ENCODE measurements at regions not wholly inside any gene's neighbourhood (a gene's known extent, or its start where the extent isn't known, plus 50 kb on each side); places are given as distances from the start of the nearest gene placed in this dataset.

DNA sequence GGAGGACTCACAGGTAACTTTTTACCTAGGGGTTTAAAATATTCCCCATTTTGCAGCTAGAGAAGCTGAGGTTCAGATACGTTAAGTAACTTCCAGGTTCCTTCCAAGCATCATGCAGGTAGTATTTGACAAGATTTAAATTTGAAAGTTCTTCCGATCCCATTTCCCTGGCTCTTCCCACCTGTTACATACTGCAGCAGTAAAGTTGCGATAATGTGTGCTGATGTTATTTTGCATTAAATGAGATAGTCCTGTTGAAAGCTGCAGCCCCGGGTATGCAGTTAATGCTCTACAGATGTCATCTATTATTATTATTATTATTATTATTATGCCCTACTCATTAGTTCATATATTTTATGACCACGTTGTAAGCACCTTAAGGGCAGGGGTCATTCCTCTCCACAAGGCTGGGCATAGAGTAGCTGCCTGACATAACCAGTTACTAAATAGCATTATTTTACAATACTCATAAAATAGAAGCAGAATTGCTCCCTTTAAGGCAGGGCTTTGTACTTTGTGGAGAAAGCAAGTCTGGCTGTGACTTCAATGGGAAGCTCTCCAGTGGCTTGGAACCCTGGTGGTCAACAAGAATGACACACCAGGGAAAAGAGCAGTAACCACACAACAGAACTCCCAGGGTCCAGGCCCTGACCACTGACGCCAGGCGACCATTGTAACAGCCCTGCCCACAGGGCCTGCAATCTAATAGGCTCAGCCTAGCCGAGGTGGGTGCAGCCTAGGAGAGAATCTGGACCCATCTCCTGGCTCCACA, 90.8 kb upstream of the CALM2 start:
- H3K4me1 ChIP-seq (ENCODE audit: insufficient read depth, low read length): no peaks in the 10 kb centered on the region
- Mint-ChIP-seq H3K4me3 (no peak overlapping the region), H3K9me3 (no peaks in the 10 kb centered on the region), H3K27me3 (no peaks in the 10 kb centered on the region), H3K36me3 (no peaks in the 10 kb centered on the region), H3K4me1 (peaks cover 0 to 5% (median 0%) of the 10 kb centered on the region in 3 donors), H3K27ac (no peak overlapping the region)
- no peak overlapping the region for H3K4me3 ChIP-seq (ENCODE audit: low read length)
- H3K27me3 ChIP-seq (ENCODE audit: insufficient read depth, low read length, poor library complexity, severe bottlenecking): no peaks in the 10 kb centered on the region
- no peak for DNase-seq
- ChIA-PET POLR2A (no interaction called here), CTCF (no interaction called here)
- H3K27ac ChIP-seq (ENCODE audit: low read depth, low read length): no peak overlapping the region
- H3K9me3 ChIP-seq (ENCODE audit: low read length): no peaks in the 10 kb centered on the region
- H3K36me3 ChIP-seq (ENCODE audit: insufficient read depth, low read length): no peaks in the 10 kb centered on the region

- Histone ChIP-seq H3K27ac (ENCODE audit: low read depth, low read length) (no peak overlapping the region), H3K9me3 (ENCODE audit: low read length) (no peaks in the 10 kb centered on the region), H3K36me3 (ENCODE audit: insufficient read depth, low read length) (no peaks in the 10 kb centered on the region), H3K27me3 (ENCODE audit: insufficient read depth, low read length, poor library complexity, severe bottlenecking) (no peaks in the 10 kb centered on the region), H3K4me1 (ENCODE audit: insufficient read depth, low read length) (no peaks in the 10 kb centered on the region), H3K4me3 (ENCODE audit: low read length) (no peak overlapping the region)
- Mint-ChIP-seq H3K36me3 (no peaks in the 10 kb centered on the region), H3K27me3 (no peaks in the 10 kb centered on the region), H3K27ac (peak overlapping the region in 1 of 8 donors; percentile 9), H3K9me3 (no peaks in the 10 kb centered on the region), H3K4me3 (no peak overlapping the region), H3K4me1 (no peaks in the 10 kb centered on the region)
- DNase-seq: no peak
- ChIA-PET CTCF (no interaction called here), POLR2A (no interaction called here)
These were observed 89.5 kb upstream of the CALM2 start for GRCh38 chr2:47265751-47266231.

DNA sequence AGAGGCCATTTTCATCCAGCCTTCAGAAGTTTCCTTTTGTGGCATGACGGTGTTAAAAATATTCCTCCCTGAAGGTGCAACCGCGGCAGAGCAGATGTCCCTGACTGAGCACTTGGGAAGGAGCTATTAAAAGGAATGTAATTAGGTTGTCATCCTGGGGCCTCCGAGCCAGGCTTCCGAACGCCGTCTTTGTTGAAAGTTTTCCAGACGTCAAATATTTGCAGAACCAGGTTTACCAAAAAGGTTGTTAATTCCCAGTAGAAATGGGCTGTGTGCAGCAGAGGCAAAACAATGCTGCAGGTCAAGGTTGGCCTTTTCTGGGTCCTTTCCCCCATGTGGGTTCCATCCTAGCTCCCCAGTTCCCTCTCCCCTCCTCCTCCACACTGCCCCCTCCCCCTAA, 88.8 kb upstream of the CALM2 start:
- no peaks in the 10 kb centered on the region for H3K27me3 ChIP-seq (ENCODE audit: insufficient read depth, low read length, poor library complexity, severe bottlenecking)
- DNase-seq: no peak
- Mint-ChIP-seq H3K4me3 (no peak overlapping the region), H3K27me3 (no peaks in the 10 kb centered on the region), H3K4me1 (no peaks in the 10 kb centered on the region), H3K36me3 (no peaks in the 10 kb centered on the region), H3K9me3 (no peaks in the 10 kb centered on the region), H3K27ac (peak overlapping the region in 1 of 8 donors; percentile 9)
- POLR2A ChIA-PET: no interaction called here
- no peaks in the 10 kb centered on the region for H3K9me3 ChIP-seq (ENCODE audit: low read length)
- H3K27ac ChIP-seq (ENCODE audit: low read depth, low read length): no peak overlapping the region
- CTCF ChIA-PET: interaction anchor here (1.1 kb wide), 1 partner anchor 12 kb away, joined by 3 read pairs; no protein-coding TSS in a partner anchor
- H3K4me3 ChIP-seq (ENCODE audit: low read length): no peak overlapping the region
- H3K4me1 ChIP-seq (ENCODE audit: insufficient read depth, low read length): no peaks in the 10 kb centered on the region
- H3K36me3 ChIP-seq (ENCODE audit: insufficient read depth, low read length): no peaks in the 10 kb centered on the region

GRCh38 chr2:47264686-47265085, 88.4 kb upstream of the CALM2 start:
- H3K27ac Mint-ChIP-seq: no peak overlapping the region
- H3K4me3 ChIP-seq (ENCODE audit: low read length): no peak overlapping the region
- H3K4me1 Mint-ChIP-seq: no peaks in the 10 kb centered on the region
- POLR2A ChIA-PET: no interaction called here
- H3K27me3 ChIP-seq (ENCODE audit: insufficient read depth, low read length, poor library complexity, severe bottlenecking): no peaks in the 10 kb centered on the region
- H3K4me3 Mint-ChIP-seq: no peak overlapping the region
- no peaks in the 10 kb centered on the region for H3K4me1 ChIP-seq (ENCODE audit: insufficient read depth, low read length)
- peaks cover 0 to 1% of the 10 kb centered on the region in 2 donors for H3K27me3 Mint-ChIP-seq
- H3K36me3 ChIP-seq (ENCODE audit: insufficient read depth, low read length): no peaks in the 10 kb centered on the region
- no peaks in the 10 kb centered on the region for H3K36me3 Mint-ChIP-seq
- DNase-seq: no peak
- no peaks in the 10 kb centered on the region for H3K9me3 ChIP-seq (ENCODE audit: low read length)
- no peak overlapping the region for H3K27ac ChIP-seq (ENCODE audit: low read depth, low read length)
- CTCF ChIA-PET: interaction anchor here (1.1 kb wide), 1 partner anchor 13 kb away, joined by 3 read pairs; no protein-coding TSS in a partner anchor
- H3K9me3 Mint-ChIP-seq: no peaks in the 10 kb centered on the region

DNA sequence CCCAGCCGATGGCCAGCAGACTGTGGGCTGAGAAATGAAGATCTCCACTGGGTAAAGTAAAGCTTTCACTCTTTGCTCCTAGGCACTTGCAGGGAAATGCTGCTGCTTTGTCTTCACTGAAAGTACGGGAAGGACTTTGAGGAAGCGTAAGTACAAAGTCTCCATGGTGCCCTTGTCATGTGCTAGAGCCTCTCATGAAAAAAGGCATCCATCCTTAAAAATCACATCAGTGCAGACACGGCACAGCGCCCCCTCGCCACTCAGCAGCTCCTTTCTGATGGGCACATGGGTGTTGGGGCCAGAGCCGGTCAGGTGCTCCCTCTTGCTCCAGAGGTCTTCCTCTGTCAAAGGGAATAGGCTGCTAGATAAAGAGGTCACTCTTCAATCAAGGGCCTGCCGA, 87.8 kb upstream of the CALM2 start:
- no peak overlapping the region for H3K4me3 Mint-ChIP-seq
- H3K27me3 ChIP-seq (ENCODE audit: insufficient read depth, low read length, poor library complexity, severe bottlenecking): no peaks in the 10 kb centered on the region

GRCh38 chr2:47262657-47263056, 86.3 kb upstream of the CALM2 start:
- Histone ChIP-seq H3K27ac (ENCODE audit: low read depth, low read length) (no peak overlapping the region), H3K4me1 (ENCODE audit: insufficient read depth, low read length) (no peaks in the 10 kb centered on the region), H3K27me3 (ENCODE audit: insufficient read depth, low read length, poor library complexity, severe bottlenecking) (no peaks in the 10 kb centered on the region), H3K36me3 (ENCODE audit: insufficient read depth, low read length) (no peaks in the 10 kb centered on the region), H3K4me3 (ENCODE audit: low read length) (no peak overlapping the region), H3K9me3 (ENCODE audit: low read length) (no peaks in the 10 kb centered on the region)
- H3K27me3 Mint-ChIP-seq: peaks cover 0 to 1% of the 10 kb centered on the region in 2 donors
- DNase-seq: no peak
- ChIA-PET POLR2A (no interaction called here), CTCF (interaction anchor here (0.9 to 1.9 kb wide), 2 partner anchors 9 to 10 kb away, joined by 4 to 5 read pairs; no protein-coding TSS in a partner anchor)
- H3K4me3 Mint-ChIP-seq: no peak overlapping the region
- peaks cover 0 to 4% (median 0%) of the 10 kb centered on the region in 3 donors for H3K4me1 Mint-ChIP-seq
- no peaks in the 10 kb centered on the region for H3K9me3 Mint-ChIP-seq
- no peak overlapping the region for H3K27ac Mint-ChIP-seq
- no peaks in the 10 kb centered on the region for H3K36me3 Mint-ChIP-seq

More for the DNA sequence above, 87.8 kb upstream of the CALM2 start:
- Mint-ChIP-seq H3K27me3 (peaks cover 0 to 1% of the 10 kb centered on the region in 2 donors), H3K4me1 (no peaks in the 10 kb centered on the region), H3K36me3 (no peaks in the 10 kb centered on the region), H3K27ac (no peak overlapping the region), H3K9me3 (no peaks in the 10 kb centered on the region)
- CTCF ChIA-PET: interaction anchor here (1.1 kb wide), 1 partner anchor 13 kb away, joined by 3 read pairs; no protein-coding TSS in a partner anchor
- POLR2A ChIA-PET: no interaction called here
- no peak overlapping the region for H3K4me3 ChIP-seq (ENCODE audit: low read length)
- no peaks in the 10 kb centered on the region for H3K9me3 ChIP-seq (ENCODE audit: low read length)
- no peak overlapping the region for H3K27ac ChIP-seq (ENCODE audit: low read depth, low read length)
- H3K36me3 ChIP-seq (ENCODE audit: insufficient read depth, low read length): no peaks in the 10 kb centered on the region
- H3K4me1 ChIP-seq (ENCODE audit: insufficient read depth, low read length): no peaks in the 10 kb centered on the region
- no peak for DNase-seq

DNA sequence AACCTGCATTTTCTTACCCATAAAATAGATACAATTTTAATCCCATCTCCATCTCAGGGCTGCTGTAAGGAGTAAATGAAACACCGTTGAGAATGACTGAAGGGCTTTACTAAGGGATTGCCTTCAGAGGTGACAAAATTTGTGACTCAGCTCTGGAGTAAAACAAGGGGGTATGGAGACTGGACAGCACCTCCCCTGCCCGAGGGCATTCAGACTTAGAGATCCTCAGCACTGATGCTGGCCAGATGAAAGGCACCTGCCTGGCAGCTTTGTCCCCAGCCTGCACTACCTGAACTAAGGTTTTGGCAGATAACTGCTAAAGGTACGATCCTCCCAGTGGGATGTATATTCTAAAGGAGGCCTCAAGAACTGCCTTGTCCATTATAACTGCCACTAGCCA, 84.7 kb upstream of the CALM2 start:
- no peak for DNase-seq
- peaks cover 0 to 4% (median 0%) of the 10 kb centered on the region in 3 donors for H3K4me1 Mint-ChIP-seq
- H3K36me3 Mint-ChIP-seq: no peaks in the 10 kb centered on the region
- no peaks in the 10 kb centered on the region for H3K4me1 ChIP-seq (ENCODE audit: insufficient read depth, low read length)
- no peaks in the 10 kb centered on the region for H3K27me3 ChIP-seq (ENCODE audit: insufficient read depth, low read length, poor library complexity, severe bottlenecking)
- H3K36me3 ChIP-seq (ENCODE audit: insufficient read depth, low read length): no peaks in the 10 kb centered on the region
- ChIA-PET POLR2A (no interaction called here), CTCF (no interaction called here)
- peaks cover 0 to 1% of the 10 kb centered on the region in 2 donors for H3K27me3 Mint-ChIP-seq
- H3K27ac ChIP-seq (ENCODE audit: low read depth, low read length): no peak overlapping the region
- no peak overlapping the region for H3K27ac Mint-ChIP-seq
- no peaks in the 10 kb centered on the region for H3K9me3 Mint-ChIP-seq
- H3K4me3 Mint-ChIP-seq: no peak overlapping the region
- no peak overlapping the region for H3K4me3 ChIP-seq (ENCODE audit: low read length)
- no peaks in the 10 kb centered on the region for H3K9me3 ChIP-seq (ENCODE audit: low read length)

DNA sequence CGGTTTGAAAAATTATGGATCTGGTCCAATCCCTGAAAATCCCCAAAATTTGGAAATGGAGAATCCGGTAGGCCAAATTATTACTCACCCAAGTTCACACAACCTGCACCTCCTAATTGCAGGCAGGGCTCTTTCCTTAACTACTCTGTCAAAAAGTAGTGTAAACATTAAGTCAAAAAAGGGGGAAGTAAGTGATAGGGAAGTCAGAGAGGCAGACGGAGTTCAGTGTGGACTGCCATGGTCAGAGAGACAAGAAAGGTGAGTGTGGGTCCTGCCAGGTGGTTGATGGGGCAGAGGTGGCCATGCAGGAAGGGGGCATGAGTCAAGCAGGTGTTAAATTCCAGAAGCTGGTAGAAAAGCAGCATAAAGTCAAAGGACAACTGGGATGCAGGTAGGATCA, 83.5 kb upstream of the CALM2 start:
- Histone ChIP-seq H3K27ac (ENCODE audit: low read depth, low read length) (no peak overlapping the region), H3K9me3 (ENCODE audit: low read length) (no peaks in the 10 kb centered on the region), H3K4me3 (ENCODE audit: low read length) (no peak overlapping the region), H3K36me3 (ENCODE audit: insufficient read depth, low read length) (no peaks in the 10 kb centered on the region), H3K27me3 (ENCODE audit: insufficient read depth, low read length, poor library complexity, severe bottlenecking) (no peaks in the 10 kb centered on the region), H3K4me1 (ENCODE audit: insufficient read depth, low read length) (no peaks in the 10 kb centered on the region)
- POLR2A ChIA-PET: no interaction called here
- Mint-ChIP-seq H3K9me3 (no peaks in the 10 kb centered on the region), H3K27me3 (peaks cover 0 to 1% of the 10 kb centered on the region in 2 donors), H3K27ac (no peak overlapping the region), H3K36me3 (no peaks in the 10 kb centered on the region), H3K4me1 (peaks cover 0 to 4% (median 0%) of the 10 kb centered on the region in 3 donors), H3K4me3 (no peak overlapping the region)
- no peak for DNase-seq
- CTCF ChIA-PET: no interaction called here

Measured in CD8-positive, alpha-beta memory T cell (primary cell).